Neural progenitor cell (in vitro differentiated cells): ENCODE measurements at regions not wholly inside any gene's neighbourhood (a gene's known extent, or its start where the extent isn't known, plus 50 kb on each side); places are given as distances from the start of the nearest gene placed in this dataset.

Experiments
- EZH2 ChIP-seq: fragments of 200-600 bp; sonication (generic); IDR thresholded peaks from 2 replicates; pipeline ENCODE4 v1.6.1; 2017; ENCODE audit warnings: antibody characterized with exemption, mild to moderate bottlenecking, moderate library complexity
- EZH2phosphoT487 ChIP-seq: fragments of 200-600 bp; sonication (generic); IDR thresholded peaks from 2 replicates; pipeline ENCODE4 v1.6.1; 2017; ENCODE audit warnings: antibody characterized with exemption
- TF ChIP-seq, protein P1 (sequence below): fragments of 200-600 bp; sonication (generic); IDR thresholded peaks from 2 replicates; pipeline ENCODE4 v1.5.1; 2017; ENCODE audit warnings: antibody characterized with exemption, mild to moderate bottlenecking

DNA sequence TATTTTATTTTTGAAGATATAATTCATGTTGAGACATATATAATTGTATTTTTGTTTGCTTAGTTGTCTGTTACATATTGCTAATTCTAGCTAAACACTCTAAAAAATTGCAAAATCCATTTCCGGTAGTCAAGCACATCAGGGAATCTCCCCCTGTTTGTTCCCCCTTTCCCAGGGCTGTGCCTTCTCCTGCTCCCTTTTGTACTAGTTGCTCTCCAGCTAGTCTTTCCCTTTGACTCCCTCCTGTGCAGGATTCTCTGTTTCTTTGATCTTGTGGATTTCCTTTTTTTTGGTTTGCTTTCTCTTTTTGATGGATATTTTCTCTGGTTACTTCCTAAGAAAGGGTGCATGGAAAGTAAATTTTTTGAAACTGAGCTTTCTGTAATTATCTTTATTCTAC, 188.1 kb upstream of the PLET1 start:
- TF ChIP-seq, protein P1, sequence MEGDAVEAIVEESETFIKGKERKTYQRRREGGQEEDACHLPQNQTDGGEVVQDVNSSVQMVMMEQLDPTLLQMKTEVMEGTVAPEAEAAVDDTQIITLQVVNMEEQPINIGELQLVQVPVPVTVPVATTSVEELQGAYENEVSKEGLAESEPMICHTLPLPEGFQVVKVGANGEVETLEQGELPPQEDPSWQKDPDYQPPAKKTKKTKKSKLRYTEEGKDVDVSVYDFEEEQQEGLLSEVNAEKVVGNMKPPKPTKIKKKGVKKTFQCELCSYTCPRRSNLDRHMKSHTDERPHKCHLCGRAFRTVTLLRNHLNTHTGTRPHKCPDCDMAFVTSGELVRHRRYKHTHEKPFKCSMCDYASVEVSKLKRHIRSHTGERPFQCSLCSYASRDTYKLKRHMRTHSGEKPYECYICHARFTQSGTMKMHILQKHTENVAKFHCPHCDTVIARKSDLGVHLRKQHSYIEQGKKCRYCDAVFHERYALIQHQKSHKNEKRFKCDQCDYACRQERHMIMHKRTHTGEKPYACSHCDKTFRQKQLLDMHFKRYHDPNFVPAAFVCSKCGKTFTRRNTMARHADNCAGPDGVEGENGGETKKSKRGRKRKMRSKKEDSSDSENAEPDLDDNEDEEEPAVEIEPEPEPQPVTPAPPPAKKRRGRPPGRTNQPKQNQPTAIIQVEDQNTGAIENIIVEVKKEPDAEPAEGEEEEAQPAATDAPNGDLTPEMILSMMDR = no peak
- TF ChIP-seq EZH2 (no peak), EZH2phosphoT487 (no peak)
